ENCODE measurements at regions not wholly inside any gene's neighbourhood (a gene's known extent, or its start where the extent isn't known, plus 50 kb on each side); places are given as distances from the start of the nearest gene placed in this dataset.
"Not testable (repeated sequence)": the region's sequence is repeated elsewhere in the genome, so short reads cannot be mapped to it uniquely, and the experiment has no call there.

DNA sequence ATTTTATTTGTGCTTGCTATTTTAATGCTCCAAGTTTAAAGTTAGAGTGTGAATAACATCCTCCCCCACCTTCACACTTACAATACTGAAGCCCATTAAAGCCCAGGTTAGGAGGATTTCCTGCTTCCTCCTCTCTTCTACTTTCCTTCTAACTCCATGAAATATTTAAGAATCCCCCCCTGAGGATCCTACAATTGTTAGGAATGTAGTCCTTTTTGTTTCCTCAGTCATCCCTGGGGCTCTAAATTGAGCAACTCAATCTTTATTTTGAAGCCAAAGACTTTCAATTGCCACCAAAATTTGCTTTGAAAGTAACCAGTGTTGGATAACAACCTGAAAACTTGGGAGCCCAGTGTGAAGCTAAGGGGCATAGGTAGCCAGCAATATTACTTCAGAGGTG is 276.9 kb downstream of the FAM47A start:
- TF ChIP-seq CSRNP3 (CRISPR knock-in tag; IDR thresholded peaks at IDR 0.05) (no peak), OSR1 (CRISPR knock-in tag; IDR thresholded peaks at IDR 0.05) (no peak), ZNF565 (CRISPR knock-in tag; conservative IDR thresholded peaks at IDR 0.05; ENCODE audit: low read depth) (no peak), ARNTL (CRISPR knock-in tag; IDR thresholded peaks at IDR 0.05; ENCODE audit: borderline replicate concordance, low read depth) (no peak), CREB5 (CRISPR knock-in tag; IDR thresholded peaks at IDR 0.05; ENCODE audit: low read depth) (no peak), ZNF8 (CRISPR knock-in tag; IDR thresholded peaks at IDR 0.05) (no peak)
- ATAC-seq, result no peak

DNA sequence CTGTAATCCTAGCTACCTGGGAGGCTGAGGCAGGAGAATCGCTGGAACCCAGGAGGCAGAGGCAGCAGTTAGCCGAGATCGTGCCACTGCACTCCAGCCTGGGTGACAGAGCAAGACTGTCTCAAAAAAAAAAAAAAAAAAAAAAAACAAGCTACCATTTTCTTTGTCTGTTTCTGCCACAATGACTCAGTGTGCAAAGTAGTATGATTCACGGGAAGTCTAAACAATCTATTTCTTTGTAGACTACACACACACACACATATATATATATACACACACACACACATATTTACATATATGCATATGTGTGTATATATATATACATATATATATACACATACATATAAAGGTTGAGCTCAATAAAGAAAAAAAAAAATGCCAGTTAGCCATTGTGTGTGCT is 280.0 kb downstream of the FAM47A start:
- ATAC-seq, result not testable (repeated sequence)

- TF ChIP-seq ISL1 (CRISPR knock-in tag; IDR thresholded peaks at IDR 0.05) (no peak), SNAI2 (CRISPR knock-in tag; IDR thresholded peaks at IDR 0.05) (no peak), OSR1 (CRISPR knock-in tag; IDR thresholded peaks at IDR 0.05) (no peak), TCF4 (CRISPR knock-in tag; IDR thresholded peaks at IDR 0.05; ENCODE audit: borderline replicate concordance) (no peak), BACH2 (CRISPR knock-in tag; IDR thresholded peaks at IDR 0.05; ENCODE audit: borderline replicate concordance) (no peak), ZNF8 (CRISPR knock-in tag; IDR thresholded peaks at IDR 0.05) (no peak), POU6F1 (CRISPR knock-in tag; IDR thresholded peaks at IDR 0.05; ENCODE audit: borderline replicate concordance, low read depth) (no peak)
- ATAC-seq, result no peak
These were observed 291.9 kb downstream of the FAM47A start for GRCh38 chrX:33840176-33840575.

- TF ChIP-seq ZNF8 (CRISPR knock-in tag; IDR thresholded peaks at IDR 0.05) (no peak), CSRNP3 (CRISPR knock-in tag; IDR thresholded peaks at IDR 0.05) (no peak), ARNTL (CRISPR knock-in tag; IDR thresholded peaks at IDR 0.05; ENCODE audit: borderline replicate concordance, low read depth) (no peak), CSDC2 (CRISPR knock-in tag; IDR thresholded peaks at IDR 0.05) (no peak), ZNF565 (CRISPR knock-in tag; conservative IDR thresholded peaks at IDR 0.05; ENCODE audit: low read depth) (no peak), ZFP3 (CRISPR knock-in tag; IDR thresholded peaks at IDR 0.05) (no peak), CREB5 (CRISPR knock-in tag; IDR thresholded peaks at IDR 0.05; ENCODE audit: low read depth) (no peak), POU6F1 (CRISPR knock-in tag; IDR thresholded peaks at IDR 0.05; ENCODE audit: borderline replicate concordance, low read depth) (no peak), ZC3H10 (CRISPR knock-in tag; IDR thresholded peaks at IDR 0.05) (no peak), BACH2 (CRISPR knock-in tag; IDR thresholded peaks at IDR 0.05; ENCODE audit: borderline replicate concordance) (no peak), GLIS3 (CRISPR knock-in tag; IDR thresholded peaks at IDR 0.05) (no peak), OSR1 (CRISPR knock-in tag; IDR thresholded peaks at IDR 0.05) (no peak), ISL1 (CRISPR knock-in tag; IDR thresholded peaks at IDR 0.05) (no peak), ZNF70 (CRISPR knock-in tag; IDR thresholded peaks at IDR 0.05) (no peak), ZFP30 (CRISPR knock-in tag; IDR thresholded peaks at IDR 0.05) (no peak), SNAI2 (CRISPR knock-in tag; IDR thresholded peaks at IDR 0.05) (no peak), PPARA (CRISPR knock-in tag; IDR thresholded peaks at IDR 0.05; ENCODE audit: borderline replicate concordance) (no peak), PATZ1 (CRISPR knock-in tag; IDR thresholded peaks at IDR 0.05; ENCODE audit: borderline replicate concordance) (no peak)
- TF ChIP-seq, protein P1, sequence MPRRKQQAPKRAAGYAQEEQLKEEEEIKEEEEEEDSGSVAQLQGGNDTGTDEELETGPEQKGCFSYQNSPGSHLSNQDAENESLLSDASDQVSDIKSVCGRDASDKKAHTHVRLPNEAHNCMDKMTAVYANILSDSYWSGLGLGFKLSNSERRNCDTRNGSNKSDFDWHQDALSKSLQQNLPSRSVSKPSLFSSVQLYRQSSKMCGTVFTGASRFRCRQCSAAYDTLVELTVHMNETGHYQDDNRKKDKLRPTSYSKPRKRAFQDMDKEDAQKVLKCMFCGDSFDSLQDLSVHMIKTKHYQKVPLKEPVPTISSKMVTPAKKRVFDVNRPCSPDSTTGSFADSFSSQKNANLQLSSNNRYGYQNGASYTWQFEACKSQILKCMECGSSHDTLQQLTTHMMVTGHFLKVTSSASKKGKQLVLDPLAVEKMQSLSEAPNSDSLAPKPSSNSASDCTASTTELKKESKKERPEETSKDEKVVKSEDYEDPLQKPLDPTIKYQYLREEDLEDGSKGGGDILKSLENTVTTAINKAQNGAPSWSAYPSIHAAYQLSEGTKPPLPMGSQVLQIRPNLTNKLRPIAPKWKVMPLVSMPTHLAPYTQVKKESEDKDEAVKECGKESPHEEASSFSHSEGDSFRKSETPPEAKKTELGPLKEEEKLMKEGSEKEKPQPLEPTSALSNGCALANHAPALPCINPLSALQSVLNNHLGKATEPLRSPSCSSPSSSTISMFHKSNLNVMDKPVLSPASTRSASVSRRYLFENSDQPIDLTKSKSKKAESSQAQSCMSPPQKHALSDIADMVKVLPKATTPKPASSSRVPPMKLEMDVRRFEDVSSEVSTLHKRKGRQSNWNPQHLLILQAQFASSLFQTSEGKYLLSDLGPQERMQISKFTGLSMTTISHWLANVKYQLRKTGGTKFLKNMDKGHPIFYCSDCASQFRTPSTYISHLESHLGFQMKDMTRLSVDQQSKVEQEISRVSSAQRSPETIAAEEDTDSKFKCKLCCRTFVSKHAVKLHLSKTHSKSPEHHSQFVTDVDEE (CRISPR knock-in tag; IDR thresholded peaks at IDR 0.05), result no peak
These were observed 300.9 kb downstream of the FAM47A start for GRCh38 chrX:33831211-33831610.

More at GRCh38 chrX:33831211-33831610, 300.9 kb downstream of the FAM47A start:
- no peak for ATAC-seq
